HCT116 (cell line): ENCODE measurements at regions not wholly inside any gene's neighbourhood (a gene's known extent, or its start where the extent isn't known, plus 50 kb on each side); places are given as distances from the start of the nearest gene placed in this dataset.

Source experiments
- ATF3 ChIP-seq: IDR thresholded peaks from 2 replicates; pipeline ENCODE4 v1.6.1; 2012
- CEBPB ChIP-seq: IDR thresholded peaks from 2 replicates; pipeline ENCODE4 v1.6.1; 2012; ENCODE audit warnings: low read depth
- EGR1 ChIP-seq: IDR thresholded peaks from 2 replicates; pipeline ENCODE4 v1.6.1; 2012; ENCODE audit warnings: low read depth
- POLR2A ChIP-seq: IDR thresholded peaks from 2 replicates; pipeline ENCODE4 v1.7.0; 2011; ENCODE audit warnings: borderline replicate concordance; ENCODE audit not compliant: insufficient read depth, insufficient read length; ENCODE audit errors: extremely low read depth
- POLR2AphosphoS5 ChIP-seq: IDR thresholded peaks from 2 replicates; pipeline ENCODE4 v1.6.1; 2011; ENCODE audit warnings: mild to moderate bottlenecking, low read depth, low read length, moderate library complexity
- SP1 ChIP-seq: IDR thresholded peaks from 2 replicates; pipeline ENCODE4 v1.6.1; 2012; ENCODE audit warnings: low read depth
- YY1 ChIP-seq: IDR thresholded peaks from 2 replicates; pipeline ENCODE4 v1.6.1; 2011; ENCODE audit warnings: low read length, low read depth, moderate library complexity, mild to moderate bottlenecking; ENCODE audit not compliant: insufficient replicate concordance; ENCODE audit errors: extremely low read depth
- TF ChIP-seq, protein P1 (sequence below): IDR thresholded peaks from 2 replicates; pipeline ENCODE4 v1.6.1; 2011; ENCODE audit warnings: mild to moderate bottlenecking, low read length, moderate library complexity; ENCODE audit not compliant: insufficient replicate concordance; ENCODE audit errors: extremely low read depth
- TF ChIP-seq, protein P2 (sequence below), 3 experiments: fragments of 200-600 bp in 1 of 3; sonication (generic) in 1 of 3; IDR thresholded peaks in 2 of 3; conservative IDR thresholded peaks in 1 of 3; 2 replicates each; pipeline ENCODE4 v1.5.1; 2012 to 2017; ENCODE audit warnings: low read depth in 2 of 3, low read length in 2 of 3, antibody characterized with exemption in 1 of 3, borderline replicate concordance in 1 of 3, control low read depth in 1 of 3, mild to moderate bottlenecking in 1 of 3, mixed read lengths in 1 of 3, mixed run types in 1 of 3, moderate library complexity in 1 of 3; ENCODE audit not compliant: insufficient read depth in 1 of 3

DNA sequence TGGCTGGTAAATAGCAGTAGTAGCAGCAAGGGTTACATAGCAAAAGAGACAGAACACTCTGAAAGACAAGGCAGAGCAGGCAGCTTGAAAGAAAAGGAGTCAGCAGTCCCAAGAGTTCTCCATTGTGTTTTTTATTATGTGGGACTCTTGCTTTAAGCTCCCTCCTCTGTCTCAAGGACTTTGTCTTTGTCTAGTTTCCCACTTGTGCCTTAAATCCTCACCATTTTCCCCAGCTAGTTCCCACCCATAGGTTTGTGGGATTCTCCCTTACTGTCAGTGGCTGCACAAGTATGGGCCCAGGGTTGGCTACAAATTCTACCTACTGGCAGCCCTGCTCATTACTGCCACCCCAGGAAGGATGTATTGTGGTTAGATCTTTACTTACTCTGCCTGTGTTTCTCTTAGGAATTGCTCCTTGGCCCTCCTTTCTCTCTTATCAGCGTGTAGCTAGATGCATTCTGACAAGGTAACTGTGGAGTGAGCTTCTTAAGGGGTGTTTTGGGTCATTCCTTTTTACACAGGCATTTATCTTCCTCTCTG lies 413.4 kb upstream of the PCDH9 start:
- TF ChIP-seq, protein P1, sequence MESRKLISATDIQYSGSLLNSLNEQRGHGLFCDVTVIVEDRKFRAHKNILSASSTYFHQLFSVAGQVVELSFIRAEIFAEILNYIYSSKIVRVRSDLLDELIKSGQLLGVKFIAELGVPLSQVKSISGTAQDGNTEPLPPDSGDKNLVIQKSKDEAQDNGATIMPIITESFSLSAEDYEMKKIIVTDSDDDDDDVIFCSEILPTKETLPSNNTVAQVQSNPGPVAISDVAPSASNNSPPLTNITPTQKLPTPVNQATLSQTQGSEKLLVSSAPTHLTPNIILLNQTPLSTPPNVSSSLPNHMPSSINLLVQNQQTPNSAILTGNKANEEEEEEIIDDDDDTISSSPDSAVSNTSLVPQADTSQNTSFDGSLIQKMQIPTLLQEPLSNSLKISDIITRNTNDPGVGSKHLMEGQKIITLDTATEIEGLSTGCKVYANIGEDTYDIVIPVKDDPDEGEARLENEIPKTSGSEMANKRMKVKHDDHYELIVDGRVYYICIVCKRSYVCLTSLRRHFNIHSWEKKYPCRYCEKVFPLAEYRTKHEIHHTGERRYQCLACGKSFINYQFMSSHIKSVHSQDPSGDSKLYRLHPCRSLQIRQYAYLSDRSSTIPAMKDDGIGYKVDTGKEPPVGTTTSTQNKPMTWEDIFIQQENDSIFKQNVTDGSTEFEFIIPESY: no peak
- TF ChIP-seq, protein P2, sequence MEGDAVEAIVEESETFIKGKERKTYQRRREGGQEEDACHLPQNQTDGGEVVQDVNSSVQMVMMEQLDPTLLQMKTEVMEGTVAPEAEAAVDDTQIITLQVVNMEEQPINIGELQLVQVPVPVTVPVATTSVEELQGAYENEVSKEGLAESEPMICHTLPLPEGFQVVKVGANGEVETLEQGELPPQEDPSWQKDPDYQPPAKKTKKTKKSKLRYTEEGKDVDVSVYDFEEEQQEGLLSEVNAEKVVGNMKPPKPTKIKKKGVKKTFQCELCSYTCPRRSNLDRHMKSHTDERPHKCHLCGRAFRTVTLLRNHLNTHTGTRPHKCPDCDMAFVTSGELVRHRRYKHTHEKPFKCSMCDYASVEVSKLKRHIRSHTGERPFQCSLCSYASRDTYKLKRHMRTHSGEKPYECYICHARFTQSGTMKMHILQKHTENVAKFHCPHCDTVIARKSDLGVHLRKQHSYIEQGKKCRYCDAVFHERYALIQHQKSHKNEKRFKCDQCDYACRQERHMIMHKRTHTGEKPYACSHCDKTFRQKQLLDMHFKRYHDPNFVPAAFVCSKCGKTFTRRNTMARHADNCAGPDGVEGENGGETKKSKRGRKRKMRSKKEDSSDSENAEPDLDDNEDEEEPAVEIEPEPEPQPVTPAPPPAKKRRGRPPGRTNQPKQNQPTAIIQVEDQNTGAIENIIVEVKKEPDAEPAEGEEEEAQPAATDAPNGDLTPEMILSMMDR (IDR thresholded peaks at IDR 0.05 in 2 of 3, conservative IDR thresholded peaks at IDR 0.05 in 1 of 3; ENCODE audit: borderline replicate concordance in 1 of 3, insufficient read depth in 1 of 3, low read depth in 2 of 3, low read length in 2 of 3): peak in 1 of 3 experiments; percentile 16; a peak in 1 of 6 replicates
- TF ChIP-seq POLR2A (no peak), ATF3 (no peak), SP1 (no peak), EGR1 (no peak), CEBPB (no peak), YY1 (no peak), POLR2AphosphoS5 (no peak)
